SK-N-MC (cell line): ENCODE measurements at regions not wholly inside any gene's neighbourhood (a gene's known extent, or its start where the extent isn't known, plus 50 kb on each side); places are given as distances from the start of the nearest gene placed in this dataset.

Experiments used
- DNase-seq: peaks from one replicate; pipeline ENCODE4 v3.0.0-alpha.2; 2011; ENCODE audit warnings: low read depth, low spot score
- H3K27ac ChIP-seq: fragments of 200-600 bp; sonication (generic); 2 replicates; pipeline ENCODE4 v1.5.1; 2016; ENCODE audit warnings: mixed run types
- H3K36me3 ChIP-seq: fragments of 200-600 bp; sonication (generic); 2 replicates; pipeline ENCODE4 v1.6.1; 2017; ENCODE audit warnings: antibody characterized with exemption, low read length, mixed read lengths; ENCODE audit not compliant: insufficient read depth
- H3K4me3 ChIP-seq: fragments of 200-600 bp; sonication (generic); 2 replicates; pipeline ENCODE4 v1.5.1; 2016
- H3K9ac ChIP-seq: fragments of 200-600 bp; sonication (generic); 2 replicates; pipeline ENCODE4 v1.8.0; 2017; ENCODE audit warnings: mixed run types, mixed read lengths; ENCODE audit not compliant: insufficient read length
- H3K9me3 ChIP-seq: fragments of 200-600 bp; sonication (generic); 2 replicates; pipeline ENCODE4 v1.6.1; 2017; ENCODE audit warnings: low read depth, mild to moderate bottlenecking, antibody characterized with exemption, low read length, moderate library complexity, mixed read lengths
- EZH2 ChIP-seq: fragments of 200-600 bp; sonication (generic); IDR thresholded peaks from one replicate; pipeline ENCODE4 v1.6.1; 2017; ENCODE audit warnings: antibody characterized with exemption
- FOXP2 ChIP-seq: optimal IDR thresholded peaks from 2 replicates; pipeline ENCODE3; 2011; ENCODE audit warnings: mild to moderate bottlenecking, moderate library complexity; ENCODE audit not compliant: insufficient read depth; ENCODE audit errors: extremely low read length, control extremely low read depth
- POLR2AphosphoS5 ChIP-seq: IDR thresholded peaks from 2 replicates; pipeline ENCODE4 v1.6.1; 2012; ENCODE audit warnings: mild to moderate bottlenecking, low read depth, low read length, borderline replicate concordance

DNA sequence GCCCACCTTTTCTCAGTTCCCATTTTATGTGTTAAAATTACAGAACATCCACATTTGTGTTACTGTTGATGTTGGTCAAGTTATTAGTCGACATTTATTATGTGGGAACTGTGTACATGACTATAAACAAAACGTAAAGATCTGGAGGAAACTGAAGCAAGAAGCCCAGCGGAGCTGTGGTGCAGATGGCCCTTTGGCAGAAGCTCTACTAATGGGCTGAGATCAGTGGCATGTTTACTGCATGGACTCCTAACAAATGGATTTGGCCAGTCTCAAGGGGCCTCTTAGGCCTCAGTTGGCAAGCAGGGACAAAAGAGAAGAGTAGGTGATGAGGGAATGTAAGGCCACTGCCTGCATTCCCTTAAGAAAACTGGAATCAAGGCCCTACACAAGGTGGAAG is 282.1 kb upstream of the TCF21 start:
- TF ChIP-seq POLR2AphosphoS5 (no peak), EZH2 (no peak), FOXP2 (no peak)
- no peak overlapping the region for H3K9ac ChIP-seq

DNA sequence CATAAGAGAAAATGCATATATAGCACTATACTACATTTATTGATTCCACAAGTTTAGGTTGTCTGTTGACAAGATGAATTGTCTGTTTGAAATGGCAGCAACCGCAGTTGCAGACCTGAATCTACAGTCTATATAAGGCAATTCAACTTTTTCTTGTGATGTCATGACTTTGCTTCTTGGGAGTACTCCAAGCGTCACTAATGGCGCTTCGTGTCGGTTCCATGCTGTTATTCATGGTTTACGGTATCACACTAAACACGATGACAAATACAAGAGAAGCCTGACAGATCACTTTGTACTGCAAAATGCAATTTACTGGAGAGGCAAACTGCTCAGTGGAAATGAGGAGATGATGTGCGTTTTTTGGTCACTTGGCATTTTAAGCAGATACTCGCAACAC is 280.3 kb upstream of the TCF21 start:
- no peaks in the 10 kb centered on the region for H3K9me3 ChIP-seq

More for the DNA sequence above, 282.1 kb upstream of the TCF21 start:
- no peaks in the 10 kb centered on the region for H3K36me3 ChIP-seq
- H3K9me3 ChIP-seq = no peaks in the 10 kb centered on the region
- no peak overlapping the region for H3K27ac ChIP-seq
- DNase-seq = no peak
- H3K4me3 ChIP-seq = no peak overlapping the region

DNA sequence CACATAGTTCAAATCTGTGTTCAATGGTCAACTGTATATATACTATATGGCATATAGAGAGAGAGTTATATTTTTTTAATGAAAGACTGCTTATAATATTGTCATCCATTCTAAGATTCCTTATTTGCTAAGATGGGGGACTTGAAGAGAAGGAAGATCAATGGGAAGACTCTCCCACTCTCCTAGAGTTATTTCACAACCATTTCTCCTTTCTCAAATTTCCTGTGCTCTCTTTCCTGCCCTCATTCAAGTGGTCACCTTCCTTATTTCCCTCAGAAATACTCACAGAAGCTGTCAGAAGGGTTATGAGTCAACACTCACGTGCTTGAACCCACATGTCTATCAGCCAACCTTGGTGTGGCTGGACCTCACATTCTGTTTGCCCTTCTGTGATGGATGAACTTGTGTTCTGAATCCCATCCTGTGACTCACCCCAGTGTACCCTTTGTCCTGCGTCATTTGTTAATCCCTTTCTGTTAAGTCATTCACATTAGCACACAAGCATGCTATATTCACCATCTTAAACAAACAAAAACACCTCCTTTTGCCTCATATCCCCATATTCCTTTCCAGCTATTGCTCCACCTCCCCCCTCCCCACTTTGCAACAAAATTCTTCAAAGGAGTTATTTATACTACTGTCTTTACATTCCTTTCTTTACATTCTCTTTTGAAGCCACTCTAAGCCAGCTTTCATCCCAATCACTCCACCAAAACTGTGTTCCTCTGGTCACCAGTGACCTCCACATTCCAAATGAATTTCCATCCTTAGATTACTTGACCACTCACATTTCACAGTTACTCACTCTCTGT is 279.3 kb upstream of the TCF21 start:
- TF ChIP-seq FOXP2 (no peak), POLR2AphosphoS5 (no peak), EZH2 (no peak)
- no peak overlapping the region for H3K4me3 ChIP-seq
- H3K27ac ChIP-seq = no peak overlapping the region
- DNase-seq = no peak
- no peaks in the 10 kb centered on the region for H3K36me3 ChIP-seq
- H3K9ac ChIP-seq = no peak overlapping the region
- no peaks in the 10 kb centered on the region for H3K9me3 ChIP-seq

More for the DNA sequence above, 280.3 kb upstream of the TCF21 start:
- no peak overlapping the region for H3K4me3 ChIP-seq
- no peak for DNase-seq
- H3K27ac ChIP-seq = no peak overlapping the region
- TF ChIP-seq EZH2 = no peak
- no peak overlapping the region for H3K9ac ChIP-seq
- no peaks in the 10 kb centered on the region for H3K36me3 ChIP-seq

DNA sequence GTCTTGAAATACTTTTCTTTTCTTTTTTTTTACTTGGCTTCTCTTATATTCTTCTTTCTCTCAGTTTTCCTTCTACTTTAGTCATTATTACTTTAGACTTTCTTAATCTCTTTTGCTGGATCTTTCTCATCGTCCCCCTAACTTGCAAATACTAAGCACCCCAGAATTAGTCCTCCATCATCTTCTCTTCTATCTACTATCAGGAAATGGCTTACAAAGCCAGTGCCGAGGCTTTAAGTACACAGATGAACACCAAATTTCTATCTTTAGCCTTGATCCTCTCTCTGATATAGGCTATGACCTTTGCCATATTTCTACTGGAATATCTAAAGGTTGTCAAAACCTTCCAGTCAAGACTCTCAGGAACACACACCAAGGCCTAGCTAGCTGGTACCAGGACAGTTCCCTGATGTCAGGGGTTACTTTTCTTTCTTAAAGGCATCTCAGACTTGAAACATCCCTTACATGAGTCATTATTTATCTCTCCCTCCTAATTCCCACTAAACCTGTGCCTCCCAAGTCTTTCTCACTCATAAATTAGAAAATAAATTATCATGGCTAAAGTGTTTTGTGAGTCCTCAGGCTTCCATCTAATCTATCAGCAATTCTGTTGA is 278.6 kb upstream of the TCF21 start:
- TF ChIP-seq FOXP2 (no peak), POLR2AphosphoS5 (no peak), EZH2 (no peak)
- no peak overlapping the region for H3K27ac ChIP-seq
- H3K9me3 ChIP-seq = no peaks in the 10 kb centered on the region
- DNase-seq = no peak
- no peak overlapping the region for H3K9ac ChIP-seq
- no peaks in the 10 kb centered on the region for H3K36me3 ChIP-seq
- H3K4me3 ChIP-seq = no peak overlapping the region

DNA sequence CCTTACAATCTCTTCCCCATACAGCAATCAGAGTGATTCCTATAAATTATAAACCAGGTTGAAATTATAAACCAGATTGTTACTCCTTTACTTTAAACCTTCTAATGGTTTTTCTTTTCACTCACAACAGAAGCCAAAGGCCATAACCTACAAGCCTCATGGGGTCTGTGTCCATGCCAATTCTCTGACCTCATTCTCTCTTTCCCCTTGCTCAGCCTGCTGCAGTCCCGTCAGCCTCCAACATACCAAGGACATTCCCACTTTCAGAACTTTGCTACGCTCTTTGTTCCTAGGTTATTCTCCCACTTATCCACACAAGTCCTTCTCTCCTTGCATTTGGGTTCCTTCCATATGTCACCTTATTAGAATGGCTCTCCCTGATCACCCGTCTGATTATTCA is 277.9 kb upstream of the TCF21 start:
- no peak for DNase-seq
- Histone ChIP-seq H3K36me3 (no peaks in the 10 kb centered on the region), H3K9ac (no peak overlapping the region), H3K27ac (no peak overlapping the region), H3K9me3 (no peaks in the 10 kb centered on the region), H3K4me3 (no peak overlapping the region)
- TF ChIP-seq FOXP2 (no peak), EZH2 (no peak), POLR2AphosphoS5 (no peak)

- TF ChIP-seq EZH2 (no peak), POLR2AphosphoS5 (no peak), FOXP2 (no peak)
- Histone ChIP-seq H3K27ac (no peak overlapping the region), H3K9me3 (no peaks in the 10 kb centered on the region), H3K4me3 (no peak overlapping the region), H3K36me3 (no peaks in the 10 kb centered on the region), H3K9ac (no peak overlapping the region)
- DNase-seq = no peak
Observed at GRCh38 chr6:133612459-133612858, 276.5 kb upstream of the TCF21 start.

- no peaks in the 10 kb centered on the region for H3K36me3 ChIP-seq
- H3K9ac ChIP-seq = no peak overlapping the region
- H3K9me3 ChIP-seq = no peaks in the 10 kb centered on the region
- no peak overlapping the region for H3K27ac ChIP-seq
- TF ChIP-seq POLR2AphosphoS5 (no peak), FOXP2 (no peak), EZH2 (no peak)
- DNase-seq = no peak
- H3K4me3 ChIP-seq = no peak overlapping the region
Observed at GRCh38 chr6:133613211-133613610, 275.7 kb upstream of the TCF21 start.

DNA sequence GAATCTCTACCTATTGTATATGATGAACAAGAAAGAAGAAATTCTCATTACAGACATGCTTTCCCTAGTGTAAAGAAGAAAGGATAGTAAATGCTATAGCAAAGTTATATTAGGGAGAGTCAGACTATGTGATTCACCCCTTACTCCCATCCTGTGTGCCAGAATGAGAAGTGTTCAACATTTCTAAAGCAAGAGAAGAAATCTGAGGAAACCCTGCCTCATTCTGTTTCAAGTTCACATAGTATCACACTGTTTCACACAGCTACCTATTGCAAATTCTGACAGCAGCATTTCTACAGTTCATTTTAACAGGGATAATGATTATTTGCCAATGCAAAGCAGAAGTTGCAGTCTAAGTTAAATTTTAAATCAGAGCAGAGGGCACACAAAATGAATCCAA is 267.2 kb upstream of the TCF21 start:
- Histone ChIP-seq H3K36me3 (no peaks in the 10 kb centered on the region), H3K27ac (no peak overlapping the region), H3K9ac (no peak overlapping the region), H3K9me3 (no peaks in the 10 kb centered on the region), H3K4me3 (no peak overlapping the region)
- no peak for TF ChIP-seq POLR2AphosphoS5
- TF ChIP-seq FOXP2 = no peak
- no peak for TF ChIP-seq EZH2
- DNase-seq = no peak

DNA sequence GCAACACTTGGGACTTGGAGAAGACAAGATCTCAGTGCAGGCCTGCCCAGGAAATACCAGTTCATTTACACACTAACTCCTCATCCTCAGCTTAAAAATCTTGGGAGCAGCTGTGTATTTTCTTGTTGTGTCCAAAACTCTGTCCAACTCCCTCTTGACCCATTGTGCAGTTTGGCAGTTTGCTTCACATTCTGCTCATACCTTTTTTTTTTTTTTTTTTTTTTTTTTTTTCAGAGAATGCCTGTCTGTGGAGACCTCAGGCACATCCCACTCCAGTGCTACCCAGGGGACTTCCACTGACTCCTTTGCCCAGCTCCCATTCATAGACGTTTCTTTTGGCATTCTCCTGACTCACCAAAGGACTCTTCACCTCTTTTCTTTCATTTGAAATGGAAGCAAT is 265.8 kb upstream of the TCF21 start:
- DNase-seq = no peak
- Histone ChIP-seq H3K4me3 (no peak overlapping the region), H3K9me3 (no peaks in the 10 kb centered on the region), H3K36me3 (no peaks in the 10 kb centered on the region), H3K9ac (no peak overlapping the region), H3K27ac (no peak overlapping the region)
- no peak for TF ChIP-seq FOXP2
- no peak for TF ChIP-seq POLR2AphosphoS5
- no peak for TF ChIP-seq EZH2
